OCI-LY1 (cell line): ENCODE measurements at regions not wholly inside any gene's neighbourhood (a gene's known extent, or its start where the extent isn't known, plus 50 kb on each side); places are given as distances from the start of the nearest gene placed in this dataset.
"Not testable (repeated sequence)": the region's sequence is repeated elsewhere in the genome, so short reads cannot be mapped to it uniquely, and the experiment has no call there.

Experiments used
- H2AFZ ChIP-seq: fragments of 200-600 bp; sonication (generic), shearing (Covaris generic); 2 replicates; pipeline ENCODE4 v1.6.0; 2014; ENCODE audit warnings: antibody characterized with exemption, mild to moderate bottlenecking, low read length
- H3F3A ChIP-seq: fragments of 200-600 bp; sonication (generic), shearing (Covaris generic); 2 replicates; pipeline ENCODE4 v1.6.0; 2014; ENCODE audit warnings: mild to moderate bottlenecking, antibody characterized with exemption, low read length, moderate library complexity; ENCODE audit not compliant: insufficient read depth
- H3K27ac ChIP-seq: fragments of 200-600 bp; sonication (generic); 2 replicates; pipeline ENCODE4 v1.5.1; 2014; ENCODE audit warnings: low read length, mixed run types, mild to moderate bottlenecking, low read depth; ENCODE audit not compliant: poor library complexity, severe bottlenecking
- H3K27me3 ChIP-seq: fragments of 200-600 bp; sonication (generic); 2 replicates; pipeline ENCODE4 v1.6.0; 2014; ENCODE audit warnings: antibody characterized with exemption, mild to moderate bottlenecking, low read length, moderate library complexity; ENCODE audit not compliant: insufficient read depth
- H3K36me3 ChIP-seq: fragments of 200-600 bp; sonication (generic); 2 replicates; pipeline ENCODE4 v1.6.1; 2014; ENCODE audit warnings: mild to moderate bottlenecking, antibody characterized with exemption, low read length, moderate library complexity, mixed read lengths; ENCODE audit not compliant: insufficient read depth
- H3K4me1 ChIP-seq: fragments of 200-600 bp; sonication (generic); 2 replicates; pipeline ENCODE4 v1.5.1; 2014; ENCODE audit warnings: mild to moderate bottlenecking, low read length, moderate library complexity; ENCODE audit not compliant: insufficient read depth, severe bottlenecking
- H3K4me2 ChIP-seq: fragments of 200-600 bp; sonication (generic), shearing (Covaris generic); 2 replicates; pipeline ENCODE4 v1.6.1; 2014; ENCODE audit warnings: low read length
- H3K4me3 ChIP-seq: fragments of 200-600 bp; sonication (generic); 2 replicates; pipeline ENCODE4 v1.5.1; 2014; ENCODE audit warnings: low read length, low read depth, mild to moderate bottlenecking, mixed read lengths; ENCODE audit not compliant: poor library complexity, severe bottlenecking
- H3K79me2 ChIP-seq: fragments of 200-600 bp; shearing (Covaris generic); 2 replicates; pipeline ENCODE4 v1.6.1; 2016; ENCODE audit warnings: mixed run types, low read length, mixed read lengths; ENCODE audit not compliant: insufficient read depth
- H3K9ac ChIP-seq: fragments of 200-600 bp; sonication (generic), shearing (Covaris generic); 2 replicates; pipeline ENCODE4 v1.6.1; 2014; ENCODE audit warnings: mild to moderate bottlenecking, low read length, mixed read lengths
- H3K9me2 ChIP-seq: fragments of 200-600 bp; sonication (generic), shearing (Covaris generic); 2 replicates; pipeline ENCODE4 v1.6.1; 2014; ENCODE audit warnings: low read depth, mild to moderate bottlenecking, low read length, mixed read lengths
- H3K9me3 ChIP-seq: fragments of 200-600 bp; shearing (Covaris generic); 2 replicates; pipeline ENCODE4 v1.6.1; 2014; ENCODE audit warnings: low read length, mixed read lengths
- H4K20me1 ChIP-seq: fragments of 200-600 bp; sonication (generic), shearing (Covaris generic); 2 replicates; pipeline ENCODE4 v1.6.0; 2016; ENCODE audit warnings: mild to moderate bottlenecking, low read length; ENCODE audit not compliant: insufficient read depth
- EZH2 ChIP-seq: fragments of 200-600 bp; sonication (generic), shearing (Covaris generic); IDR thresholded peaks from 2 replicates; pipeline ENCODE4 v1.8.0; 2017; ENCODE audit warnings: borderline replicate concordance, mixed run types, mild to moderate bottlenecking, antibody characterized with exemption, low read length, moderate library complexity, mixed read lengths
- TF ChIP-seq, protein P1 (sequence below): fragments of 200-600 bp; sonication (generic), shearing (Covaris generic); IDR thresholded peaks from 2 replicates; pipeline ENCODE4 v1.5.1; 2017; ENCODE audit warnings: mild to moderate bottlenecking, antibody characterized with exemption, low read length, moderate library complexity, mixed read lengths

DNA sequence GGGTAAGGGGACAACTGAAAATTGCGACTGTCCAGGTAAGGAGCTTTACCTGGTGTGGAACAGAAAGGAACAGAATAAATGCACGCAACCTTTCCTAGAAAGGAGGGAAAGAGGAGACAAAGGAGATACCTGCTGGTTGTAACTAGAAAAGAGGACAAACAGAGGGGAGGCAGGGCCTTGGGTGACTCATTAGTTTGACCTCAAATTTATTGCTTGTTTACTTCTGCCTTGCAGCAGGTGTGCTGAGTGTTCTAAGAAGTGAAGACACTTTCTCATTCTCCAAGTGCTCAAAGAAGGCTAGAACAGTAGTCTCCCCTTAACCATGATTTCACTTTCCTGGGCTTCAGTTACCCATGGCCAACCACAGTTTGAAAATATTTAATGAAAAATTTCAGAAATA, 123.1 kb upstream of the BOD1L1 start:
- Histone ChIP-seq H3K36me3 (no peaks in the 10 kb centered on the region), H4K20me1 (no peaks in the 10 kb centered on the region), H3K9me3 (no peaks in the 10 kb centered on the region), H3K4me2 (no peak overlapping the region), H2AFZ (no peak overlapping the region), H3K9ac (no peak overlapping the region), H3K79me2 (no peaks in the 10 kb centered on the region), H3K4me1 (no peaks in the 10 kb centered on the region), H3K27ac (no peak overlapping the region), H3F3A (no peaks in the 10 kb centered on the region), H3K9me2 (no peaks in the 10 kb centered on the region), H3K4me3 (no peak overlapping the region), H3K27me3 (no peaks in the 10 kb centered on the region)
- TF ChIP-seq, protein P1, sequence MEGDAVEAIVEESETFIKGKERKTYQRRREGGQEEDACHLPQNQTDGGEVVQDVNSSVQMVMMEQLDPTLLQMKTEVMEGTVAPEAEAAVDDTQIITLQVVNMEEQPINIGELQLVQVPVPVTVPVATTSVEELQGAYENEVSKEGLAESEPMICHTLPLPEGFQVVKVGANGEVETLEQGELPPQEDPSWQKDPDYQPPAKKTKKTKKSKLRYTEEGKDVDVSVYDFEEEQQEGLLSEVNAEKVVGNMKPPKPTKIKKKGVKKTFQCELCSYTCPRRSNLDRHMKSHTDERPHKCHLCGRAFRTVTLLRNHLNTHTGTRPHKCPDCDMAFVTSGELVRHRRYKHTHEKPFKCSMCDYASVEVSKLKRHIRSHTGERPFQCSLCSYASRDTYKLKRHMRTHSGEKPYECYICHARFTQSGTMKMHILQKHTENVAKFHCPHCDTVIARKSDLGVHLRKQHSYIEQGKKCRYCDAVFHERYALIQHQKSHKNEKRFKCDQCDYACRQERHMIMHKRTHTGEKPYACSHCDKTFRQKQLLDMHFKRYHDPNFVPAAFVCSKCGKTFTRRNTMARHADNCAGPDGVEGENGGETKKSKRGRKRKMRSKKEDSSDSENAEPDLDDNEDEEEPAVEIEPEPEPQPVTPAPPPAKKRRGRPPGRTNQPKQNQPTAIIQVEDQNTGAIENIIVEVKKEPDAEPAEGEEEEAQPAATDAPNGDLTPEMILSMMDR: no peak
- no peak for TF ChIP-seq EZH2

DNA sequence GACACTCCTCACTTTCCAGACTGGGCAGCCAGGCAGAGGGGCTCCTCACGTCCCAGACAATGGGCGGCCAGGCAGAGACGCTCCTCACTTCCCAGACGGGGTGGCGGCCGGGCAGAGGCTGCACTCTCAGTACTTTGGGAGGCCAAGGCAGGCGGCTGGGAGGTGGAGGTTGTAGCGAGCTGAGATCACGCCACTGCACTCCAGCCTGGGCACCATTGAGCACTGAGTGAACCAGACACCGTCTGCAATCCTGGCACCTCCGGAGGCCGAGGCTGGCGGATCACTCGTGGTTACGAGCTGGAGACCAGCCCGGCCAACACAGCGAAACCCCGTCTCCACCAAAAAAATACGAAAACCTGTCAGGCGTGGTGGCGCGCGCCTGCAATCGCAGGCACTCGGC, 134.1 kb upstream of the BOD1L1 start:
- H3K27me3 ChIP-seq, H2AFZ ChIP-seq, H3K4me1 ChIP-seq, H3K9me2 ChIP-seq, H3K4me3 ChIP-seq, H3K79me2 ChIP-seq, H3K9me3 ChIP-seq, H3K36me3 ChIP-seq, H3K9ac ChIP-seq, H4K20me1 ChIP-seq, H3K4me2 ChIP-seq, H3F3A ChIP-seq, H3K27ac ChIP-seq: not testable (repeated sequence)

DNA sequence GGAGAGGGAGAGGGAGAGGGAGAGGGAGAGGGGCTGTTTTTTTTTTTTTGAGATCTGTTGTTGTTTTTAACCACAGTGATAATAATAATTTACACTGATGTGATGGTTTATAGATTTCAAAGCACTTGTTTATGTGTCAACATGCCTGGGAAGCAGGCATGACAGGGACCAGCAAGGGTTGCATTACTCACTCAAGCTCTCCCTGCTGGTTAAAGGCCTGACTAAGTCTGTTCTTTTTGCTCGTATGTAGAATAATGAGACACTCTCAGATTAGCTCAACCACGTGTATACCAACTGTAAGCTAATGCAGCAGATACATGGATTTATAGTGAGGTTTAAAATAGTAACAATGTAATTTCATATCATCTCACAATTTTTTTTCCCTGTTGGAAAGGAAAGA, 134.6 kb upstream of the BOD1L1 start:
- Histone ChIP-seq H2AFZ (no peak overlapping the region), H3K27me3 (no peaks in the 10 kb centered on the region), H3F3A (no peaks in the 10 kb centered on the region), H3K4me2 (no peak overlapping the region), H3K9me2 (no peaks in the 10 kb centered on the region), H3K4me3 (no peak overlapping the region), H3K27ac (no peak overlapping the region), H3K79me2 (no peaks in the 10 kb centered on the region), H3K36me3 (no peaks in the 10 kb centered on the region), H3K9ac (no peak overlapping the region), H3K4me1 (no peaks in the 10 kb centered on the region), H4K20me1 (no peaks in the 10 kb centered on the region), H3K9me3 (no peaks in the 10 kb centered on the region)
- TF ChIP-seq, protein P1: no peak
- no peak for TF ChIP-seq EZH2

DNA sequence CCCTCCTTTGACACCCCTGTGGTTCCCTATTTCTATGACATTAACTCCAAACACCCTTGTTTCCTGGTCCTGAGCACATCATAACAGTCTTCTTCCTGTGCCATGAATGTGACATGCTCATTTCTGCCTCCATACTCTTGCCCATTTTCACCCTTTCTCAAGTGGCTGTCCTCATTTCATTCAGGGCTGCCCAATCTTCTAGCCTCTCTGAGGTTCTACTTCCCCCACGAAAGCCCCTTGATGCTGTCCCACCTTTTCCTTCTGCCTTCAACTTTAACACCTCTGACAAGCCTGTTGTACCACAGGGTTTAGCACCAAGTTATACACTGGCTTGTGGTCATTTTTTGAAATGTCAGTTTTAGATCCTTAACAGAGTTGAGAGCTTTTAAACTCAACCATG, 136.2 kb upstream of the BOD1L1 start:
- TF ChIP-seq EZH2: no peak
- TF ChIP-seq, protein P1: no peak
- no peaks in the 10 kb centered on the region for H3K36me3 ChIP-seq
- no peak overlapping the region for H2AFZ ChIP-seq
- H4K20me1 ChIP-seq: no peaks in the 10 kb centered on the region
- H3K9me2 ChIP-seq: no peaks in the 10 kb centered on the region
- no peaks in the 10 kb centered on the region for H3F3A ChIP-seq
- H3K4me3 ChIP-seq: no peak overlapping the region
- no peak overlapping the region for H3K27ac ChIP-seq
- H3K4me1 ChIP-seq: no peaks in the 10 kb centered on the region
- H3K27me3 ChIP-seq: no peaks in the 10 kb centered on the region
- no peak overlapping the region for H3K4me2 ChIP-seq
- H3K79me2 ChIP-seq: no peaks in the 10 kb centered on the region
- no peak overlapping the region for H3K9ac ChIP-seq
- H3K9me3 ChIP-seq: no peaks in the 10 kb centered on the region
